Ishikawa (cell line): ENCODE measurements at regions not wholly inside any gene's neighbourhood (a gene's known extent, or its start where the extent isn't known, plus 50 kb on each side); places are given as distances from the start of the nearest gene placed in this dataset.

Source experiments
- CEBPB ChIP-seq: IDR thresholded peaks from 2 replicates; pipeline ENCODE4 v1.6.1; 2012
- CREB1 ChIP-seq: IDR thresholded peaks from 2 replicates; pipeline ENCODE4 v1.6.1; 2012; ENCODE audit warnings: low read depth
- EGR1 ChIP-seq: IDR thresholded peaks from 2 replicates; pipeline ENCODE4 v1.6.1; 2012
- EP300 ChIP-seq: IDR thresholded peaks from 2 replicates; pipeline ENCODE4 v1.6.1; 2012; ENCODE audit warnings: borderline replicate concordance
- FOXM1 ChIP-seq: IDR thresholded peaks from 2 replicates; pipeline ENCODE4 v1.6.1; 2012; ENCODE audit warnings: low read depth, borderline replicate concordance
- NFIC ChIP-seq: IDR thresholded peaks from 2 replicates; pipeline ENCODE4 v1.6.1; 2012
- RAD21 ChIP-seq: IDR thresholded peaks from 2 replicates; pipeline ENCODE4 v1.6.1; 2012; ENCODE audit warnings: low read depth
- TAF1 ChIP-seq: IDR thresholded peaks from 2 replicates; pipeline ENCODE4 v1.6.1; 2012; ENCODE audit warnings: low read depth, mild to moderate bottlenecking
- TCF12 ChIP-seq: IDR thresholded peaks from 2 replicates; pipeline ENCODE4 v1.6.1; 2012; ENCODE audit warnings: low read depth
- TEAD4 ChIP-seq: IDR thresholded peaks from 2 replicates; pipeline ENCODE4 v1.6.1; 2012
- YY1 ChIP-seq: IDR thresholded peaks from 2 replicates; pipeline ENCODE4 v1.6.1; 2012; ENCODE audit warnings: low read depth
- ZBTB7A ChIP-seq: IDR thresholded peaks from 2 replicates; pipeline ENCODE4 v1.6.1; 2012; ENCODE audit warnings: low read depth
- TF ChIP-seq, protein P1 (sequence below): IDR thresholded peaks from 2 replicates; pipeline ENCODE4 v1.6.1; 2012
- TF ChIP-seq, protein P2 (sequence below): IDR thresholded peaks from 2 replicates; pipeline ENCODE4 v1.6.1; 2012
- TF ChIP-seq, protein P3 (sequence below): IDR thresholded peaks from 2 replicates; pipeline ENCODE4 v1.6.1; 2012; ENCODE audit warnings: low read depth, mild to moderate bottlenecking

DNA sequence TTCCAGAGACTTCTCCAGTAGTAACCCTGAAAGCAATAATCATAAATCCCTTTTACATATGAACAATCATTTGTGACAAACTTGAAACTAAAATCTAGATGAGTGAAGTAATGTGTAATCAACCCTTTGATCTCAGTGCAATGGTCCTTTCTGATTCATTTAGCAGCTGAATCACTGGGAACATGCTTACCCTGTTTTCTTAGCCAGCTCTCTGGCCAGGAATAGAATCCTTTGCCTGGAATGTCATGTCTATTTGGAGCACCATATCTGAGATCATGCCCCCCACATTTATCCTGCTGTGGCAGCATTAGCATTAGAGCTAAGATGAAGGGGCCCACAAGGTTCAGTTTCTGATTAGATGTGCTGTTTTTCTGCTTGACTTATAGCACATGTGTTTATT lies 309.8 kb downstream of the OXSM start:
- TF ChIP-seq NFIC (no peak), RAD21 (no peak), CEBPB (no peak), YY1 (no peak), TCF12 (no peak), CREB1 (no peak), EGR1 (no peak), ZBTB7A (no peak), FOXM1 (no peak)
- TF ChIP-seq, protein P1, sequence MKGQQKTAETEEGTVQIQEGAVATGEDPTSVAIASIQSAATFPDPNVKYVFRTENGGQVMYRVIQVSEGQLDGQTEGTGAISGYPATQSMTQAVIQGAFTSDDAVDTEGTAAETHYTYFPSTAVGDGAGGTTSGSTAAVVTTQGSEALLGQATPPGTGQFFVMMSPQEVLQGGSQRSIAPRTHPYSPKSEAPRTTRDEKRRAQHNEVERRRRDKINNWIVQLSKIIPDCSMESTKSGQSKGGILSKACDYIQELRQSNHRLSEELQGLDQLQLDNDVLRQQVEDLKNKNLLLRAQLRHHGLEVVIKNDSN: no peak

GRCh38 chr3:26100176-26100575 lies 310.3 kb downstream of the OXSM start:
- TF ChIP-seq NFIC: no peak

- no peak for TF ChIP-seq TEAD4
- TF ChIP-seq CREB1: no peak
- TF ChIP-seq ZBTB7A: no peak
- TF ChIP-seq YY1: no peak
- TF ChIP-seq, protein P1: no peak
- no peak for TF ChIP-seq TCF12
Observed at GRCh38 chr3:26102376-26102775, 312.5 kb downstream of the OXSM start.

- no peak for TF ChIP-seq RAD21
- no peak for TF ChIP-seq TAF1
- no peak for TF ChIP-seq ZBTB7A
- TF ChIP-seq YY1: no peak
- no peak for TF ChIP-seq EP300
- no peak for TF ChIP-seq FOXM1
- no peak for TF ChIP-seq TCF12
- TF ChIP-seq, protein P2, sequence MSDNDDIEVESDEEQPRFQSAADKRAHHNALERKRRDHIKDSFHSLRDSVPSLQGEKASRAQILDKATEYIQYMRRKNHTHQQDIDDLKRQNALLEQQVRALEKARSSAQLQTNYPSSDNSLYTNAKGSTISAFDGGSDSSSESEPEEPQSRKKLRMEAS: no peak
- no peak for TF ChIP-seq EGR1
- TF ChIP-seq, protein P3, sequence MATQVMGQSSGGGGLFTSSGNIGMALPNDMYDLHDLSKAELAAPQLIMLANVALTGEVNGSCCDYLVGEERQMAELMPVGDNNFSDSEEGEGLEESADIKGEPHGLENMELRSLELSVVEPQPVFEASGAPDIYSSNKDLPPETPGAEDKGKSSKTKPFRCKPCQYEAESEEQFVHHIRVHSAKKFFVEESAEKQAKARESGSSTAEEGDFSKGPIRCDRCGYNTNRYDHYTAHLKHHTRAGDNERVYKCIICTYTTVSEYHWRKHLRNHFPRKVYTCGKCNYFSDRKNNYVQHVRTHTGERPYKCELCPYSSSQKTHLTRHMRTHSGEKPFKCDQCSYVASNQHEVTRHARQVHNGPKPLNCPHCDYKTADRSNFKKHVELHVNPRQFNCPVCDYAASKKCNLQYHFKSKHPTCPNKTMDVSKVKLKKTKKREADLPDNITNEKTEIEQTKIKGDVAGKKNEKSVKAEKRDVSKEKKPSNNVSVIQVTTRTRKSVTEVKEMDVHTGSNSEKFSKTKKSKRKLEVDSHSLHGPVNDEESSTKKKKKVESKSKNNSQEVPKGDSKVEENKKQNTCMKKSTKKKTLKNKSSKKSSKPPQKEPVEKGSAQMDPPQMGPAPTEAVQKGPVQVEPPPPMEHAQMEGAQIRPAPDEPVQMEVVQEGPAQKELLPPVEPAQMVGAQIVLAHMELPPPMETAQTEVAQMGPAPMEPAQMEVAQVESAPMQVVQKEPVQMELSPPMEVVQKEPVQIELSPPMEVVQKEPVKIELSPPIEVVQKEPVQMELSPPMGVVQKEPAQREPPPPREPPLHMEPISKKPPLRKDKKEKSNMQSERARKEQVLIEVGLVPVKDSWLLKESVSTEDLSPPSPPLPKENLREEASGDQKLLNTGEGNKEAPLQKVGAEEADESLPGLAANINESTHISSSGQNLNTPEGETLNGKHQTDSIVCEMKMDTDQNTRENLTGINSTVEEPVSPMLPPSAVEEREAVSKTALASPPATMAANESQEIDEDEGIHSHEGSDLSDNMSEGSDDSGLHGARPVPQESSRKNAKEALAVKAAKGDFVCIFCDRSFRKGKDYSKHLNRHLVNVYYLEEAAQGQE: no peak
- TF ChIP-seq TEAD4: no peak
- TF ChIP-seq CREB1: no peak
- TF ChIP-seq CEBPB: no peak
- TF ChIP-seq, protein P1: no peak
- TF ChIP-seq NFIC: no peak
Observed at GRCh38 chr3:26104851-26105251, 315.0 kb downstream of the OXSM start.

DNA sequence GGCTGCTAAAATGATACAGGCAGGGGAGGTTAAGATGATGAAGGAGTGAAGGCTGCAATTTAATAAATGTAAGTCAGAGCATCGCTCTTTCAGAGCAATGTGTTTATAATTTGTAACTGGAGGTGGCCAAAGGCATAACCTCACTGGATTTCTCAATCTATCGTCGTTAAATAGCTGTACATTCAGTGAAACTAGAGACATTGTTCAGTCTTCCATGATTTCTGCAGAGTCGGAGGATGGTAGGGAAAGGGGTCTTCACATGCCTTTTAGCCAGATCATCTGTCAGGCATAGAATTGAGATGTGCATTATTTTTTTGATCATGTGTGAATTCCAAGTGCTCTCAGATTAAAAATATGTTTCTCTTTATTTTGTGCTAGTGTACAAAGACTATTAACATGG lies 315.4 kb downstream of the OXSM start:
- TF ChIP-seq EP300: no peak
- TF ChIP-seq, protein P2: no peak
- TF ChIP-seq, protein P3: no peak
- TF ChIP-seq FOXM1: no peak
- no peak for TF ChIP-seq RAD21
- TF ChIP-seq CEBPB: no peak
- no peak for TF ChIP-seq TAF1
- TF ChIP-seq CREB1: no peak
- no peak for TF ChIP-seq EGR1
- no peak for TF ChIP-seq TEAD4
- no peak for TF ChIP-seq ZBTB7A
- TF ChIP-seq TCF12: no peak
- TF ChIP-seq, protein P1: no peak
- TF ChIP-seq YY1: no peak
- TF ChIP-seq NFIC: no peak

GRCh38 chr3:26106228-26106627 lies 316.3 kb downstream of the OXSM start:
- no peak for TF ChIP-seq NFIC
- TF ChIP-seq, protein P1: no peak
- no peak for TF ChIP-seq FOXM1
- TF ChIP-seq EP300: no peak
- no peak for TF ChIP-seq RAD21
- no peak for TF ChIP-seq CEBPB
- TF ChIP-seq CREB1: no peak
- TF ChIP-seq TCF12: no peak
- no peak for TF ChIP-seq ZBTB7A
- TF ChIP-seq, protein P3: no peak
- TF ChIP-seq YY1: no peak
- TF ChIP-seq TAF1: no peak
